ENCODE measurements at regions not wholly inside any gene's neighbourhood (a gene's known extent, or its start where the extent isn't known, plus 50 kb on each side); places are given as distances from the start of the nearest gene placed in this dataset.

- Histone ChIP-seq H3F3A (ENCODE audit: insufficient read depth, low read length, poor library complexity, severe bottlenecking) (no peaks in the 10 kb centered on the region), H3K4me3 (ENCODE audit: low read length) (no peak overlapping the region), H3K9me3 (ENCODE audit: low read length) (no peaks in the 10 kb centered on the region), H3K9ac (ENCODE audit: low read length) (peak overlapping the region; percentile 38), H3K27ac (ENCODE audit: low read length) (peak overlapping the region; percentile 66), H4K20me1 (ENCODE audit: insufficient read depth) (no peaks in the 10 kb centered on the region), H3K4me2 (ENCODE audit: low read length) (peak overlapping the region; percentile 35), H3K36me3 (ENCODE audit: insufficient read depth, low read length) (no peaks in the 10 kb centered on the region), H3K79me2 (replicated peaks; ENCODE audit: insufficient read depth, low read length) (no peaks in the 10 kb centered on the region), H3K27me3 (ENCODE audit: insufficient read depth, low read depth, low read length) (no peaks in the 10 kb centered on the region), H2AFZ (ENCODE audit: low read depth, low read length) (peak overlapping the region; percentile 5), H3K9me2 (ENCODE audit: insufficient read depth, low read length) (no peaks in the 10 kb centered on the region)
- TF ChIP-seq POLR2AphosphoS5 (IDR thresholded peaks at IDR 0.05) (peak; percentile 32), EZH2 (IDR thresholded peaks at IDR 0.05; ENCODE audit: borderline replicate concordance, insufficient read depth, low read length, poor library complexity, severe bottlenecking) (no peak), EP300 (conservative IDR thresholded peaks at IDR 0.05; ENCODE audit: poor library complexity, severe bottlenecking) (peak; percentile 59), REST (IDR thresholded peaks at IDR 0.05; ENCODE audit: borderline replicate concordance) (peak; percentile 67)
Measured at GRCh38 chr2:207216457-207216856, 50.7 kb upstream of the KLF7 start.

GRCh38 chr2:207217442-207217841 is 51.7 kb upstream of the KLF7 start:
- H3K9me3 ChIP-seq (ENCODE audit: low read length), result no peaks in the 10 kb centered on the region
- no peaks in the 10 kb centered on the region for H3K27me3 ChIP-seq (ENCODE audit: insufficient read depth, low read depth, low read length)
- H3K79me2 ChIP-seq (replicated peaks; ENCODE audit: insufficient read depth, low read length), result no peaks in the 10 kb centered on the region
- no peak overlapping the region for H3K4me2 ChIP-seq (ENCODE audit: low read length)
- no peaks in the 10 kb centered on the region for H3K9me2 ChIP-seq (ENCODE audit: insufficient read depth, low read length)
- H3K36me3 ChIP-seq (ENCODE audit: insufficient read depth, low read length), result no peaks in the 10 kb centered on the region
- no peak overlapping the region for H2AFZ ChIP-seq (ENCODE audit: low read depth, low read length)
- no peaks in the 10 kb centered on the region for H4K20me1 ChIP-seq (ENCODE audit: insufficient read depth)
- H3K27ac ChIP-seq (ENCODE audit: low read length), result no peak overlapping the region
- no peak for TF ChIP-seq EP300 (conservative IDR thresholded peaks at IDR 0.05; ENCODE audit: poor library complexity, severe bottlenecking)
- TF ChIP-seq SMC3 (conservative IDR thresholded peaks at IDR 0.05; ENCODE audit: poor library complexity), result no peak
- TF ChIP-seq CTCF (IDR thresholded peaks at IDR 0.05; ENCODE audit: poor library complexity, severe bottlenecking), result no peak
- no peak for TF ChIP-seq REST (IDR thresholded peaks at IDR 0.05; ENCODE audit: borderline replicate concordance)
- TF ChIP-seq TAF1 (IDR thresholded peaks at IDR 0.05; ENCODE audit: low read depth), result no peak
- no peak for TF ChIP-seq POLR2AphosphoS5 (IDR thresholded peaks at IDR 0.05)
- no peak for TF ChIP-seq EZH2 (IDR thresholded peaks at IDR 0.05; ENCODE audit: borderline replicate concordance, insufficient read depth, low read length, poor library complexity, severe bottlenecking)
- TF ChIP-seq RAD21 (conservative IDR thresholded peaks at IDR 0.05), result no peak
- TF ChIP-seq MXI1 (conservative IDR thresholded peaks at IDR 0.05; ENCODE audit: poor library complexity, severe bottlenecking), result no peak
- H3F3A ChIP-seq (ENCODE audit: insufficient read depth, low read length, poor library complexity, severe bottlenecking), result no peaks in the 10 kb centered on the region
- no peak overlapping the region for H3K4me3 ChIP-seq (ENCODE audit: low read length)
- H3K9ac ChIP-seq (ENCODE audit: low read length), result no peak overlapping the region
